ENCODE measurements at regions not wholly inside any gene's neighbourhood (a gene's known extent, or its start where the extent isn't known, plus 50 kb on each side); places are given as distances from the start of the nearest gene placed in this dataset.

DNA sequence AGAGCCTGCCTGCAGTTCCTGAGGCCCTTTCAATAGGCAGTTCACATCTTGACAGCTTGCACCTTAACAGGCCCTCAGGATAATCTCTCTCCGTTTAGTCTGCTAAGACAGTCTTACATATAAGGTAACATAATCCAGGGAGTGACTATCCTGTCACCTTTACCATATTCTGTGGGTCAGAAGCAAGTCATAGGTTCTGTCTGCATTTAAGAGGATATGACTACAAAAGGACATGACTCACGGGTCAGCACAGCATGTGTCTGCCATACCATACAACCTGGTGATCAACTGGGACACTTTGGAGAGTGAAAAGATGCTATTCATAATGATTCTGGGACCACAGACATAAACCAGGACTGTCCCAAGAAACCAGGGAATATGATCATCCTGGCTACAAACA lies 611.1 kb downstream of the SOX6 start:
- no peak overlapping the region for H3K4me3 ChIP-seq (ENCODE audit: low read depth, low read length)
- H3K36me3 ChIP-seq (ENCODE audit: control insufficient read depth, insufficient read depth, low read length) = no peaks in the 10 kb centered on the region

GRCh38 chr11:15747671-15748070 lies 608.7 kb downstream of the SOX6 start:
- no peaks in the 10 kb centered on the region for H3K4me1 ChIP-seq (ENCODE audit: control insufficient read depth, insufficient read depth, low read length)
- H3K4me3 ChIP-seq (ENCODE audit: low read depth, low read length) = no peak overlapping the region
- no peak overlapping the region for H3K27ac ChIP-seq (ENCODE audit: low read depth, low read length)
- H3K9ac ChIP-seq (ENCODE audit: low read length) = no peak overlapping the region
- H3K36me3 ChIP-seq (ENCODE audit: control insufficient read depth, insufficient read depth, low read length) = no peaks in the 10 kb centered on the region
- H3K9me3 ChIP-seq (ENCODE audit: control insufficient read depth, insufficient read depth, low read depth, low read length) = 0 out of 2 replicates have a peak, but pooled peaks cover 4% of the 10 kb centered on the region
- H3K27me3 ChIP-seq (ENCODE audit: control insufficient read depth, insufficient read depth, low read length) = no peaks in the 10 kb centered on the region

More for the DNA sequence above, 611.1 kb downstream of the SOX6 start:
- Histone ChIP-seq H3K27me3 (ENCODE audit: control insufficient read depth, insufficient read depth, low read length) (no peaks in the 10 kb centered on the region), H3K4me1 (ENCODE audit: control insufficient read depth, insufficient read depth, low read length) (no peaks in the 10 kb centered on the region), H3K9ac (ENCODE audit: low read length) (no peak overlapping the region), H3K9me3 (ENCODE audit: control insufficient read depth, insufficient read depth, low read depth, low read length) (0 out of 2 replicates have a peak, but pooled peaks cover 4% of the 10 kb centered on the region), H3K27ac (ENCODE audit: low read depth, low read length) (no peak overlapping the region)

GRCh38 chr11:15748132-15748531 lies 608.2 kb downstream of the SOX6 start:
- no peak overlapping the region for H3K27ac ChIP-seq (ENCODE audit: low read depth, low read length)
- no peaks in the 10 kb centered on the region for H3K27me3 ChIP-seq (ENCODE audit: control insufficient read depth, insufficient read depth, low read length)
- no peaks in the 10 kb centered on the region for H3K4me1 ChIP-seq (ENCODE audit: control insufficient read depth, insufficient read depth, low read length)
- no peaks in the 10 kb centered on the region for H3K36me3 ChIP-seq (ENCODE audit: control insufficient read depth, insufficient read depth, low read length)
- H3K4me3 ChIP-seq (ENCODE audit: low read depth, low read length) = no peak overlapping the region
- 0 out of 2 replicates have a peak, but pooled peaks cover 4% of the 10 kb centered on the region for H3K9me3 ChIP-seq (ENCODE audit: control insufficient read depth, insufficient read depth, low read depth, low read length)
- H3K9ac ChIP-seq (ENCODE audit: low read length) = no peak overlapping the region

DNA sequence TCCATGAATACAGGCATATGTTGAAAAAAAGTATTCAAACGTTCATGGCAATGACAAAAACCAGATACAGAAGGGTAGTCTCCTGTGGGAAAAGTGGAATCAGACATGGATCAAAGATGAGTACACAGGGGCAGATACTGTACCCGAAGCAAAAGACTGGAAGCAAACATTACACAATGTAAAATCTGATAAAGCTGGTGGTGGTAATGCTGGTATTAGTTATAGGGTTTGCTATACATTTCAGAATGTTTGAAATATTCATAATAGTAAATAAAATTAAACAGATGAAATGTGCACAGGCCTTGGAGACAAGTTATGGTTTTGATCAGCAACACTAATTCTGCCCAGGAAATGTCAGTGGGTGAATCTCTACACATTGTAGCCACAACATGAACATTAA lies 607.6 kb downstream of the SOX6 start:
- Histone ChIP-seq H3K4me1 (ENCODE audit: control insufficient read depth, insufficient read depth, low read length) (no peaks in the 10 kb centered on the region), H3K27ac (ENCODE audit: low read depth, low read length) (no peak overlapping the region), H3K4me3 (ENCODE audit: low read depth, low read length) (no peak overlapping the region), H3K9ac (ENCODE audit: low read length) (no peak overlapping the region), H3K27me3 (ENCODE audit: control insufficient read depth, insufficient read depth, low read length) (no peaks in the 10 kb centered on the region), H3K36me3 (ENCODE audit: control insufficient read depth, insufficient read depth, low read length) (no peaks in the 10 kb centered on the region), H3K9me3 (ENCODE audit: control insufficient read depth, insufficient read depth, low read depth, low read length) (0 out of 2 replicates have a peak, but pooled peaks cover 4% of the 10 kb centered on the region)

GRCh38 chr11:15750535-15751308 lies 605.6 kb downstream of the SOX6 start:
- no peak overlapping the region for H3K4me3 ChIP-seq (ENCODE audit: low read depth, low read length)
- no peak overlapping the region for H3K9ac ChIP-seq (ENCODE audit: low read length)
- no peaks in the 10 kb centered on the region for H3K36me3 ChIP-seq (ENCODE audit: control insufficient read depth, insufficient read depth, low read length)
- no peaks in the 10 kb centered on the region for H3K9me3 ChIP-seq (ENCODE audit: control insufficient read depth, insufficient read depth, low read depth, low read length)
- H3K4me1 ChIP-seq (ENCODE audit: control insufficient read depth, insufficient read depth, low read length) = no peaks in the 10 kb centered on the region
- H3K27me3 ChIP-seq (ENCODE audit: control insufficient read depth, insufficient read depth, low read length) = no peaks in the 10 kb centered on the region
- no peak overlapping the region for H3K27ac ChIP-seq (ENCODE audit: low read depth, low read length)

- no peak overlapping the region for H3K4me3 ChIP-seq (ENCODE audit: low read depth, low read length)
- H3K9me3 ChIP-seq (ENCODE audit: control insufficient read depth, insufficient read depth, low read depth, low read length) = no peaks in the 10 kb centered on the region
- H3K4me1 ChIP-seq (ENCODE audit: control insufficient read depth, insufficient read depth, low read length) = no peaks in the 10 kb centered on the region; the same call in 1 of the 2 replicates
- H3K36me3 ChIP-seq (ENCODE audit: control insufficient read depth, insufficient read depth, low read length) = no peaks in the 10 kb centered on the region
- H3K27me3 ChIP-seq (ENCODE audit: control insufficient read depth, insufficient read depth, low read length) = no peaks in the 10 kb centered on the region
- no peak overlapping the region for H3K9ac ChIP-seq (ENCODE audit: low read length)
- no peak overlapping the region for H3K27ac ChIP-seq (ENCODE audit: low read depth, low read length)
Observed at GRCh38 chr11:15754221-15754620, 602.1 kb downstream of the SOX6 start.

GRCh38 chr11:15757048-15757698 lies 599.2 kb downstream of the SOX6 start:
- Histone ChIP-seq H3K27me3 (ENCODE audit: control insufficient read depth, insufficient read depth, low read length) (no peaks in the 10 kb centered on the region), H3K9me3 (ENCODE audit: control insufficient read depth, insufficient read depth, low read depth, low read length) (no peaks in the 10 kb centered on the region), H3K27ac (ENCODE audit: low read depth, low read length) (no peak overlapping the region), H3K36me3 (ENCODE audit: control insufficient read depth, insufficient read depth, low read length) (no peaks in the 10 kb centered on the region), H3K4me3 (ENCODE audit: low read depth, low read length) (no peak overlapping the region), H3K4me1 (ENCODE audit: control insufficient read depth, insufficient read depth, low read length) (no peaks in the 10 kb centered on the region; the same call in 1 of the 2 replicates), H3K9ac (ENCODE audit: low read length) (no peak overlapping the region)

- Histone ChIP-seq H3K27ac (ENCODE audit: low read depth, low read length) (no peak overlapping the region), H3K27me3 (ENCODE audit: control insufficient read depth, insufficient read depth, low read length) (no peaks in the 10 kb centered on the region), H3K9me3 (ENCODE audit: control insufficient read depth, insufficient read depth, low read depth, low read length) (no peaks in the 10 kb centered on the region), H3K36me3 (ENCODE audit: control insufficient read depth, insufficient read depth, low read length) (no peaks in the 10 kb centered on the region), H3K4me1 (ENCODE audit: control insufficient read depth, insufficient read depth, low read length) (no peaks in the 10 kb centered on the region; the same call in 1 of the 2 replicates), H3K9ac (ENCODE audit: low read length) (no peak overlapping the region), H3K4me3 (ENCODE audit: low read depth, low read length) (no peak overlapping the region)
Observed at GRCh38 chr11:15758857-15759465, 597.4 kb downstream of the SOX6 start.

DNA sequence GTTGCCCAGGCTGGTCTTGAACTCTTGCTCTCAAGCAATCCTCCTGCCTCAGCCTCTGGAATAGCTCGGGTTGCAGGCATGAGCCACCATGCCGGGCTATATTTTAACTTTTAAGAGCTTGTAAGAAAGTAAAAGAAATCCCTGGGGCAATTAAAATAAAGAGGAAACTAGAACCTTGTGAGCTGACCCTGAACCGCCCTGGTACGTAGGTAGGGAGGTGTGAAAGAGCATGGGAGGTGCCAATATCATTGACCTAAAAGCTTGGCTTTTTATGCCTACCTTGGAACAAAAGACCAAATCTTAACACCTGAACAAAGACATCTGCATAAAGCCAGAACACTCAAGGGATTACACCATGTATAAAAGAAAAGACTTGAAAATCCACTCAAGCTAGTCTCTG lies 595.1 kb downstream of the SOX6 start:
- Histone ChIP-seq H3K9ac (ENCODE audit: low read length) (no peak overlapping the region), H3K9me3 (ENCODE audit: control insufficient read depth, insufficient read depth, low read depth, low read length) (no peaks in the 10 kb centered on the region), H3K4me3 (ENCODE audit: low read depth, low read length) (no peak overlapping the region), H3K27ac (ENCODE audit: low read depth, low read length) (no peak overlapping the region), H3K4me1 (ENCODE audit: control insufficient read depth, insufficient read depth, low read length) (no peaks in the 10 kb centered on the region; the same call in 1 of the 2 replicates), H3K27me3 (ENCODE audit: control insufficient read depth, insufficient read depth, low read length) (no peaks in the 10 kb centered on the region), H3K36me3 (ENCODE audit: control insufficient read depth, insufficient read depth, low read length) (no peaks in the 10 kb centered on the region)

DNA sequence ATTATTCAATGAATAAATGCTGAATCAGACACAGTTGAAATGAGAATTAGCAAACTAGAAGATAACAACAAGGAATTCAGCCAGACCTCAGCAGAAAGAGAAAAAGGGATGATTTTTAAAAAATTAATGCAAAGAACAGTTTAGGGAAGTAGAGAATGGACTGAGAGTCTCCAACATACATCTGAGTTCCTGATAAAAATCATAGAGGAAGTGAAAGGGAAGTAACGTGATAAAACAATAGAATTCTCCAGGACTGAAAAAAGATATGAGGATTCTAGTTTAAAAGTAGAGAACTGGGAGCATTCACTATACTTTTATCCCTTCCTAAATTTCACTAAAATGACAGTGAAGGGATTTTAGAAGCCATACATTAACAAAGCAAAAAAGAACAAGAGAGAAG lies 592.0 kb downstream of the SOX6 start:
- no peaks in the 10 kb centered on the region for H3K9me3 ChIP-seq (ENCODE audit: control insufficient read depth, insufficient read depth, low read depth, low read length)
- H3K36me3 ChIP-seq (ENCODE audit: control insufficient read depth, insufficient read depth, low read length) = no peaks in the 10 kb centered on the region
- H3K27me3 ChIP-seq (ENCODE audit: control insufficient read depth, insufficient read depth, low read length) = no peaks in the 10 kb centered on the region
- H3K4me3 ChIP-seq (ENCODE audit: low read depth, low read length) = no peak overlapping the region
- H3K4me1 ChIP-seq (ENCODE audit: control insufficient read depth, insufficient read depth, low read length) = no peaks in the 10 kb centered on the region
- H3K9ac ChIP-seq (ENCODE audit: low read length) = no peak overlapping the region
- H3K27ac ChIP-seq (ENCODE audit: low read depth, low read length) = no peak overlapping the region

- Histone ChIP-seq H3K4me1 (ENCODE audit: control insufficient read depth, insufficient read depth, low read length) (no peaks in the 10 kb centered on the region), H3K36me3 (ENCODE audit: control insufficient read depth, insufficient read depth, low read length) (no peaks in the 10 kb centered on the region), H3K27me3 (ENCODE audit: control insufficient read depth, insufficient read depth, low read length) (no peaks in the 10 kb centered on the region), H3K9me3 (ENCODE audit: control insufficient read depth, insufficient read depth, low read depth, low read length) (no peaks in the 10 kb centered on the region), H3K4me3 (ENCODE audit: low read depth, low read length) (no peak overlapping the region), H3K9ac (ENCODE audit: low read length) (no peak overlapping the region), H3K27ac (ENCODE audit: low read depth, low read length) (no peak overlapping the region)
Observed at GRCh38 chr11:15764948-15765347, 591.4 kb downstream of the SOX6 start.

All from HUES6 (cell line).